DND-41 (cell line): ENCODE measurements at regions not wholly inside any gene's neighbourhood (a gene's known extent, or its start where the extent isn't known, plus 50 kb on each side); places are given as distances from the start of the nearest gene placed in this dataset.

Experiments
- EZH2 ChIP-seq: IDR thresholded peaks from 3 replicates; pipeline ENCODE4 v1.6.1; 2012; ENCODE audit warnings: borderline replicate concordance, low read depth, mild to moderate bottlenecking, moderate library complexity, low read length, inconsistent platforms; ENCODE audit not compliant: severe bottlenecking
- TF ChIP-seq, protein P1 (sequence below): IDR thresholded peaks from 2 replicates; pipeline ENCODE4 v1.5.1; 2012; ENCODE audit warnings: borderline replicate concordance, low read length, moderate library complexity, mild to moderate bottlenecking; ENCODE audit not compliant: poor library complexity, severe bottlenecking; ENCODE audit errors: extremely low read depth

DNA sequence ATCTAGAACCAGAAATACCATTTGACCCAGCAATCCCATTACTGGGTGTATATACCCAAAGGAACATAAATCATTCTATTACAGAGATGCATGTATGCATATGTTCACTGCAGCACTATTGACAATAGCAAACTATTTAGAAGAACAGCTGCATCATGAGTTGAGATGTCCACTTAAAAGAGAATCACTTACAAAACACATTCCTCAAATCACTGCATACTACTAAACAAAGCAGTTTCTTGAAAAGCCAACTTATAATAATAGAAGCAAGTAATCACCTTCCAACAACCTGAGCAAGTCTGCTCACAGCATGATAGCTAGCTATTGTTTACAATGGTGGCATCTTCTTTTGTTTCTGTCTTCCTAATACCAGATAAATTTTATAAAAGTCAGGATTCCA lies 454.7 kb upstream of the ADAMTS9 start:
- no peak for TF ChIP-seq EZH2
- TF ChIP-seq, protein P1, sequence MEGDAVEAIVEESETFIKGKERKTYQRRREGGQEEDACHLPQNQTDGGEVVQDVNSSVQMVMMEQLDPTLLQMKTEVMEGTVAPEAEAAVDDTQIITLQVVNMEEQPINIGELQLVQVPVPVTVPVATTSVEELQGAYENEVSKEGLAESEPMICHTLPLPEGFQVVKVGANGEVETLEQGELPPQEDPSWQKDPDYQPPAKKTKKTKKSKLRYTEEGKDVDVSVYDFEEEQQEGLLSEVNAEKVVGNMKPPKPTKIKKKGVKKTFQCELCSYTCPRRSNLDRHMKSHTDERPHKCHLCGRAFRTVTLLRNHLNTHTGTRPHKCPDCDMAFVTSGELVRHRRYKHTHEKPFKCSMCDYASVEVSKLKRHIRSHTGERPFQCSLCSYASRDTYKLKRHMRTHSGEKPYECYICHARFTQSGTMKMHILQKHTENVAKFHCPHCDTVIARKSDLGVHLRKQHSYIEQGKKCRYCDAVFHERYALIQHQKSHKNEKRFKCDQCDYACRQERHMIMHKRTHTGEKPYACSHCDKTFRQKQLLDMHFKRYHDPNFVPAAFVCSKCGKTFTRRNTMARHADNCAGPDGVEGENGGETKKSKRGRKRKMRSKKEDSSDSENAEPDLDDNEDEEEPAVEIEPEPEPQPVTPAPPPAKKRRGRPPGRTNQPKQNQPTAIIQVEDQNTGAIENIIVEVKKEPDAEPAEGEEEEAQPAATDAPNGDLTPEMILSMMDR, result no peak
